A549 (cell line): ENCODE measurements at regions not wholly inside any gene's neighbourhood (a gene's known extent, or its start where the extent isn't known, plus 50 kb on each side); places are given as distances from the start of the nearest gene placed in this dataset.

Experiments used
- HDAC2 ChIP-seq: fragments of 200-600 bp; sonication (generic); IDR thresholded peaks from 2 replicates; pipeline ENCODE4 v1.6.1; 2016
- MAX ChIP-seq: IDR thresholded peaks from 2 replicates; pipeline ENCODE4 v1.6.1; 2012

DNA sequence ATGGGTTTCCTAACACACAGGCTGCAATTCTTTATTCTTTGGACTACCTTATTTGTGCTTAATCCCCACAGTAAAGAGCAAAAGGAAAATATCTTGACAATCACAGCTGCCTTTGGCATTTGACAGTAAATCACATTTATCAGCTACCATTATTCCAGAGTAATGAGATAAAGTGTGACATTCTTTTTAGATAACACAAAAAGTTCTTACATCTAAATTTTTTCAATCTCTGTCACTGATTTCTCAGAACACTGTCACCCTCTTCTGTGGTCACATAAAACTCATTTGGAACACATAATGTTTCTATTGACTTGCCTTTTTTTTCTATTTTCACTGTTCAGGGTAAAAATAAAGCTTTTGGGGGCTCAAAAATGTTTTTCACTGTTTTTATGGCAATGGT lies 484.6 kb downstream of the LTN1 start:
- no peak for TF ChIP-seq HDAC2
- TF ChIP-seq MAX, result no peak
